HG02938 (cell line): ENCODE measurements at regions not wholly inside any gene's neighbourhood (a gene's known extent, or its start where the extent isn't known, plus 50 kb on each side); places are given as distances from the start of the nearest gene placed in this dataset.
A peak's percentile ranks its signal among the peaks of the same experiment; 100 is the strongest.

Experiments used
- ATAC-seq: cut with Tn5 transposase; IDR thresholded peaks from one replicate; pipeline ENCODE4 v1.9.1; 2021; ENCODE audit warnings: mild to moderate bottlenecking, moderate library complexity; ENCODE audit not compliant: unreplicated experiment

DNA sequence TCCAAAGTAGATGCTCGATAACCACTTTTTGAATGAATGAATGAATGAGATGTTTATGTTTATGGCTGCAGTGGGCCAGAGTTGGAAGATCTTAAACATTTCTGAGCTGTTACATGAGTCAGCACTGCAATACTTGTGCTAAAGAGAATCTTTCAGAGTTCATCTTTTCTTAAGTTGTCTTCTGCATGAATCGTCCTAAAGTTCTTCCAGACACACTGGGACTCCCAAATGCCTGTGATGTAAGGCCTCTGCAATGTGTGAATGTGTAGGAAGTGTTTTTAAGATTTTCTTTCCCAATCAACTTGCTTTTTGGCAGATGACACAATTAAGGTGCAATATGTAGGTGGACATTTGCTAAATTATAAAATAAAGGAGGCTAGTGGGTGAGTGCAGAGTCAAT, 50.3 kb upstream of the TRIM9 start:
- ATAC-seq = no peak

DNA sequence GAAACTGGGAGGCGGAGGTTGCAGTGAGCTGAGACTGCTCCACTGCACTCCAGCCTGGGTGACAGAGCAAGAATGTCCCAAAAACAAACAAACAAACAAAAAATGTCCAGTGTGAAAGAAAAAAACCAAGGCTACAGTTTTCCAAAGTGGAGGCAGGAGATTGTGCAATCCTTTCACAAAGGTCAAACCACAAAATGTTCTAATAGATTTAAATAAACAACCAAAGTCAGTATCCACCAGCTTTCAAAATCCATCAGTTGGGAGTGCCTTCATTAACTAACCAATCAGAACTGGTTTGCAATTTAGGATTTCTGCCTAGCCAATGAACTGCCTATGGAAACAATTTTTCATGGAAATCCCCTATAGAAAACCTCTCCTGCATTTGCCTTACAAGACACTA, 52.3 kb upstream of the TRIM9 start:
- ATAC-seq = no peak

GRCh38 chr14:51155326-51155725, 60.4 kb upstream of the TRIM9 start:
- ATAC-seq = no peak

GRCh38 chr14:51157012-51157411, 62.1 kb upstream of the TRIM9 start:
- ATAC-seq = no peak

DNA sequence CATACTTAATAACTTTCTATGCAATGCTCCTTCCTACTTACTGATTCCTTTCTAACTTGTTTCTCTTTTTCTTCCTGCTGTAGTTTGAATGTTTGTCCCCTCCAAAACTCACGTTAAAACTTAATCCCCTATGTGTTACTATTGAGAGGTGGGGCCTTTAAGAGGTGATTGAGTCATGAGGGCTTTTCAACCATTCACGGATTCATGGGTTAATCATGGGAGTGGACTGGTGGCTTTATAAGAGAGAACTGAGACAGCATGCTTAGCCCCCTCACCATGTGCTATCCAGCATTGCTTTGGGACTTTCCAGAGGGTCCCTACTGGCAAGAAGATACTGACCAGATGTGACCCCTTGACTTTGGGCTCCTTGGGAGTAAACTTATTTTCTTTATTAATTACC, 66.0 kb upstream of the TRIM9 start:
- ATAC-seq = no peak

GRCh38 chr14:51165415-51165814, 70.5 kb upstream of the TRIM9 start:
- ATAC-seq = no peak

DNA sequence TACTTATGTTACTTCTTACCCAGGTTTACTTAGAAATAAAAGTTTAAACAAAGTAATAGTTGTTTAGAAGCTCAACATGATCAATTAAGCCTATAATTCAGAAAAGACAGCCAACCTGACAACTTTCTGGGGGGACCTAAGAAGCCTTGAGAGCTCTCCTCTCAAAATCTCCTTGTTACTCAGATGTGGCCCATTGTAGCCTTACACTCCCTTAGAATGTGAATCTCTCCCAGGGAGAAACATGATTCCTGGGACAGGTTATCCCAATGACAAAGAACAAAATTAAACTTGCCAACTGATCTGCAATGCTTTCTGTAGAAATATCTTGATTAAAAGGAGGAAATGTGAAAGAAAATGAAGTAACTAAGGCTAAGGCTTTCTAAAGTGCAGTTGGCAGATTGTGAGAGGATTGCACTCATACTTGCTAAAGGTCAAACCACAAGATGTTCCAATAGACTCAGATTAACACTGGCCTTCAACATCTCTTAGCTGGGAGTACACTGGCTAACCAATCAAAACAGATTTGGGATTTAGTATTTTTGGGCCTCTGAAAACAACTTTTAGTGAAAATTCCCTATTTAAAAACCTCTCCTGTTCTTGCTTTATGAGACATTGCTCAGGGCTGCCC, 72.3 kb upstream of the TMX1 start:
- no peak for ATAC-seq

DNA sequence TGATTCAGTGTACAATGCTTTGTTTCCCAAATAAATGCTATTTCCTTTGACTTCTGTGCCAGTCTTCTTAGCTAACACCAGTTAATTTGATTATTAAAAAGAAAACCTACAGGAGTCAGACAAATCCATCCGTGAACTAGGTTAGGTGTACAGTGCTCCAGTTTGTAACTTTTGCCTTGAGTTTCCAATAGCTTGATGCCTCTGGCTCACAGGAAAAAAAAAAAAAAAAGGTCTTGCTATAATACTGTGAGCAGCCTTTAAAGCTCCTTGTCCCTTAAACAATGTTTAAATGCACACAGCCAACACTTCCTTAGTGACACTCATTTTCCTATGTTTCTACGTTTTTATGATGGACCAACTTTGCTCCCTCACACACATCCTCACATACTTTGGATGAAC, 71.8 kb upstream of the TMX1 start:
- no peak for ATAC-seq

DNA sequence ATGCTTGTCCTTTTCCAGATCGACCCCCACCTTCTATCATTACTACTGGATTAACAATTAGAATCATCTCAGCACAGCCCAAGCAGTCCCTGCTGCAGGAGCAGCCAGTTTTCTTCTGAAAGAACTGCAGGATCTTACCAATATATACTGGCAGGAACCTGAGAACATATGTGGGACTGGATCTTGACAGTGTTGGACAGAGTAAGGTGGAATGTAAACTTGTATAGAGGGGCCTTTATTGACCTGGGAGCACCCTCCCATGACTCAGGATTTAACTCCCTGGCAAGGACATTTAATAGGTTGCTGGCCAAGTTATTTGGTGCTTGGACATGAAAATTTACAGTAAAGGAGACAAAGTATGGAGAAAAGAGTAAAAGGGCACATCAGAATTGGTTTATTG, 66.2 kb upstream of the TMX1 start:
- no peak for ATAC-seq

DNA sequence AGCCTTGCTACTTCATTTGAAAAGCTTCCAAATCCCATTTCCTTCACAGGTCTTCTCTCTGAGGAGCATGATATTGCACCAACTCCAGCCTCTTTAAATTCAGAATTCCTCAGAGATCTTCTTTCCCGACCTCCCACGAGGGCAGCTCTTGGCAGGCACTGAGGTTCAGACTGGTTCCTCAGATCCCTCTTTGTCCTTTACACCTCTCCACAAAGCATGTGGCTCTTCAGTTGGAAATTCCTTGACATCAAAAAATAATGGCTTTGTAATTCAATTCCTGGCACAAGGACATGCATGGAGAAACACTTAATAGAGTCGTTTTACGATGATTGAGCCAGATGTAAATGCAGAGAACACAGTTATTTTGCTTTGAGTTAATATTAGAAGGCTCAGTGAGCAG, 63.2 kb upstream of the TMX1 start:
- ATAC-seq = no peak

- peak; percentile 83 for ATAC-seq
Measured at GRCh38 chr14:51180577-51180976, 59.5 kb upstream of the TMX1 start.

GRCh38 chr14:51182131-51182565, 57.9 kb upstream of the TMX1 start:
- ATAC-seq = no peak

GRCh38 chr14:51185180-51185579, 54.9 kb upstream of the TMX1 start:
- no peak for ATAC-seq

GRCh38 chr14:51185754-51186153, 54.3 kb upstream of the TMX1 start:
- peak; percentile 74 for ATAC-seq

GRCh38 chr14:51188566-51189185, 51.4 kb upstream of the TMX1 start:
- ATAC-seq = no peak

GRCh38 chr14:51189600-51190376, 50.3 kb upstream of the TMX1 start:
- no peak for ATAC-seq
